Urothelium cell line (cell line): ENCODE measurements at regions not wholly inside any gene's neighbourhood (a gene's known extent, or its start where the extent isn't known, plus 50 kb on each side); places are given as distances from the start of the nearest gene placed in this dataset.
A peak's percentile ranks its signal among the peaks of the same experiment; 100 is the strongest.
"Not testable (repeated sequence)": the region's sequence is repeated elsewhere in the genome, so short reads cannot be mapped to it uniquely, and the experiment has no call there.

Source experiments
- DNase-seq: peaks from one replicate; pipeline ENCODE4 v3.0.0; 2011; ENCODE audit warnings: low spot score, mixed read lengths
- FAIRE-seq: peaks from 2 replicates; lab custom pipeline; 2011; peaks lifted over from hg19 to GRCh38; lab: Jason Lieb, UNC

GRCh38 chr12:19763488-19763887 is 324.2 kb downstream of the AEBP2 start:
- FAIRE-seq (peak; percentile 58), DNase-seq (no peak)

- FAIRE-seq (no peak), DNase-seq (no peak)
Observed at GRCh38 chr12:19764408-19764807, 325.1 kb downstream of the AEBP2 start.

GRCh38 chr12:19771858-19772257 is 332.6 kb downstream of the AEBP2 start:
- FAIRE-seq (no peak), DNase-seq (no peak)

- DNase-seq (no peak), FAIRE-seq (no peak)
Observed at GRCh38 chr12:19772776-19773175, 333.5 kb downstream of the AEBP2 start.

GRCh38 chr12:19775241-19775640 is 335.9 kb downstream of the AEBP2 start:
- no peak for DNase-seq
- FAIRE-seq = no peak

GRCh38 chr12:19775976-19776375 is 336.7 kb downstream of the AEBP2 start:
- DNase-seq, FAIRE-seq: not testable (repeated sequence)

- DNase-seq (no peak), FAIRE-seq (no peak)
Observed at GRCh38 chr12:19778172-19778571, 338.9 kb downstream of the AEBP2 start.

GRCh38 chr12:19778797-19779196 is 339.5 kb downstream of the AEBP2 start:
- FAIRE-seq = peak; percentile 48
- DNase-seq = no peak

GRCh38 chr12:19779395-19780056 is 340.2 kb downstream of the AEBP2 start:
- DNase-seq (no peak), FAIRE-seq (no peak)

- DNase-seq = no peak
Observed at GRCh38 chr12:19780460-19780859, 341.2 kb downstream of the AEBP2 start.

GRCh38 chr12:19783547-19784444 is 344.5 kb downstream of the AEBP2 start:
- FAIRE-seq (no peak), DNase-seq (no peak)

More at GRCh38 chr12:19780460-19780859, 341.2 kb downstream of the AEBP2 start:
- FAIRE-seq = no peak

GRCh38 chr12:19792028-19792427 is 352.7 kb downstream of the AEBP2 start:
- FAIRE-seq (no peak), DNase-seq (no peak)

GRCh38 chr12:19794116-19794515 is 354.8 kb downstream of the AEBP2 start:
- FAIRE-seq (no peak), DNase-seq (no peak)

GRCh38 chr12:19799216-19799615 is 359.9 kb downstream of the AEBP2 start:
- FAIRE-seq (no peak), DNase-seq (peak; percentile 71)

- DNase-seq (peak; percentile 24), FAIRE-seq (no peak)
Observed at GRCh38 chr12:19799895-19800602, 360.8 kb downstream of the AEBP2 start.

- FAIRE-seq (no peak), DNase-seq (no peak)
Observed at GRCh38 chr12:19800884-19801283, 361.6 kb downstream of the AEBP2 start.

GRCh38 chr12:19801941-19802340 is 362.6 kb downstream of the AEBP2 start:
- no peak for FAIRE-seq
- no peak for DNase-seq

GRCh38 chr12:19802915-19803314 is 363.6 kb downstream of the AEBP2 start:
- DNase-seq (no peak), FAIRE-seq (no peak)

- no peak for DNase-seq
- no peak for FAIRE-seq
Observed at GRCh38 chr12:19804737-19805136, 365.4 kb downstream of the AEBP2 start.

GRCh38 chr12:19808371-19808770 is 369.1 kb downstream of the AEBP2 start:
- FAIRE-seq (no peak), DNase-seq (no peak)

- no peak for FAIRE-seq
- no peak for DNase-seq
Observed at GRCh38 chr12:19810213-19810612, 370.9 kb downstream of the AEBP2 start.
